Right kidney (tissue), 1 donor: ENCODE measurements at regions not wholly inside any gene's neighbourhood (a gene's known extent, or its start where the extent isn't known, plus 50 kb on each side); places are given as distances from the start of the nearest gene placed in this dataset.
"Not testable (repeated sequence)": the region's sequence is repeated elsewhere in the genome, so short reads cannot be mapped to it uniquely, and the experiment has no call there.

Experiments used
- DNase-seq: peaks from one replicate; pipeline ENCODE4 v3.0.0-alpha.2; 2016

GRCh38 chr9:82454509-82455190 lies 466.1 kb downstream of the SPATA31D1 start:
- DNase-seq: no peak

DNA sequence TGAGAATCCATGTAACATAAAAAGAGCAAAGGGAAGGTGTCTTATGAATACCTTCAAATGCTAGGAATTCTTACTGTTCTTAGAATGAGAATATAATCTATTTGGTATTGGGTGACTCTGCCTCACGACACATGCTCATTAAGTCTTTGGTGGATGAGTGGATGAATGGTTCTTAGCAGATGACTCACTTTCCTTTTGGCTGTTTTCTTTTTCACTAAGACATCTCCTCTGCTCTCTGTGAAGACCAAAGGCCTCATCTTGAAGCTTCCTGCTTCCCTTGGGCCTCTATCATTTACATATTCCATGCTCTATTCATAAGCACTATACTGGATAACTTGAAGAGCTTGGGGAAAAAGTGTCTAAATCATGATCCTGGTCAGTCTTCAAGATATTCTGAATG lies 468.1 kb downstream of the SPATA31D1 start:
- no peak for DNase-seq

DNA sequence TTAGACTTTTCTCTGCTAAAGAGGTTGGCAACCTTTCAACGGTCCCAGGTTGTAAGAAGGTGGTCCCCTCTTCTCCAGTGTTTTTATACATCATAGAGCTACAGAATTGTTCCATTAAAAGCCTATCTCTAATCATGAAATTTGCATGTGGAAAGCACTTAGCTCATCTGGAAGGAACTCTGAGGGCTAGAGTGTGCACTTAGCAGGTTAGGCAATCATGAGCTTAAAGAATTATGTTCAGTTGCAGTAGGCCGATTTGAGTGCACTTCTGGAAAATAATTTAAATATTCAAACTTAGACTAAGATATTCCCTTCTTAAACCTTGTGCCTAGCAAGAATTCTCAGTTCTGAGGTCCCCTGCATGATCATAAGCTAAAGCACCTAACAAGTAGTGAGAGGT lies 468.7 kb downstream of the SPATA31D1 start:
- no peak for DNase-seq

- no peak for DNase-seq
These were observed 469.3 kb downstream of the SPATA31D1 start for GRCh38 chr9:82457891-82458290.

DNA sequence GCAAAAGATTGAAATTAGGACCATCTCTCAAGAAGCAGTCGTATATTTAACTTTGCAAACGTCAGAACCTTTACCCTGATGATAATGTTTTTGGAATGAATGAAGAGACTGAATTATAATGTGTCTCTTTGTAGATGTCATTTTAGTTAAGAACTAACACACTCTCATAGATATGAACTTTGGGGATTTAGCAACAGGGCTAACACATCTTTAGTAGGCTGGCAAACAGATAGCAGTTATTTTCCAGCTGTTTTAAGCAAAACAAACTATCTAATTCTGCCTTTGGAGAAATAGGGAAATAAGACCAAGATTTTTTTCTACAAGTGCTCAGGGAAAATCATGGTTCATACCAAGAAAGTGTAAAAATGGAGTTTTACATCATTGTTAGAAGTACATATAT lies 469.7 kb downstream of the SPATA31D1 start:
- no peak for DNase-seq

GRCh38 chr9:82466616-82467260 lies 478.2 kb downstream of the SPATA31D1 start:
- peak; percentile 10 for DNase-seq

- no peak for DNase-seq
These were observed 478.9 kb downstream of the SPATA31D1 start for GRCh38 chr9:82467436-82467835.

DNA sequence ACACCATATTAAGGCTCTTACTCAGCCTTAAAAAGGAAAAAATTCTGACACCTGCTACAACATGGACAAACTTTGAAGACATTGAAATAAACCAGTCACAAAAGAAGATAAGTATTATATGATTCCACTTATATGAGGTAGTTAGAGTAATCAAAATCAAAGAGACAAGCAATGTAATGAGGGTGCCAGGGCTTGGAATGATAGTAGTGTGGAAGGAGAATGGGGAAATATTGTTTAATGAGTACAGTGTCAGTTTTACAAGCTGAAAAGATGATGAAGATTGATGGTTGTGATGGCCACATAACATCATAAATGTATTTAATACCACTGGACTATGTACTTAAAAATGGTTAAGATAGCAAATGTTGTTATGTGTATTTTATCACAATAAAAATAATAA lies 485.7 kb downstream of the SPATA31D1 start:
- no peak for DNase-seq

GRCh38 chr9:82475584-82476301 lies 487.2 kb downstream of the SPATA31D1 start:
- no peak for DNase-seq

- no peak for DNase-seq
These were observed 492.3 kb downstream of the SPATA31D1 start for GRCh38 chr9:82480921-82481320.

DNA sequence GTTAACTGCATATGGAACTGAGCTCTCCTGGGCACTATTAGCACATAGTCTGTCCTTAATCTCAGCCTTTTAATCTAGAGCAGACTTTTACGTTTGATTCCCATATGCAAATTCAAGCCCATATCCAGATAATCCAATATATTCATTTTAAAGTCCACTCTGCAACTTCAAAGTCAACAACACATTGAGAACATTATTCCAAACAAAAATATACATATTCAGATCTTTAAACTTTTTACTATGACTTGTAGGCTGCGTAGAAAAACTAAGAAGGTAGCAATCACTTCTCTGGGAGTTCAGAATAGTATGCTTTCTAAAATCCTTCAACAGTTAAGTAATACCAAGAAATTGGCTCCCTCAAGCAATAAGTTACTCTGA lies 499.4 kb downstream of the SPATA31D1 start:
- DNase-seq: no peak

- peak; percentile 43 for DNase-seq
These were observed 500.0 kb downstream of the SPATA31D1 start for GRCh38 chr9:82488313-82489200.

GRCh38 chr9:82489201-82489821 lies 500.7 kb downstream of the SPATA31D1 start:
- peak; percentile 34 for DNase-seq

- DNase-seq: peak; percentile 12
These were observed 501.5 kb downstream of the SPATA31D1 start for GRCh38 chr9:82490019-82490499.

GRCh38 chr9:82490821-82491220 lies 502.2 kb downstream of the SPATA31D1 start:
- not testable (repeated sequence) for DNase-seq

GRCh38 chr9:82491604-82492003 lies 503.0 kb downstream of the SPATA31D1 start:
- no peak for DNase-seq

- DNase-seq: no peak
These were observed 503.7 kb downstream of the SPATA31D1 start for GRCh38 chr9:82492274-82492673.

DNA sequence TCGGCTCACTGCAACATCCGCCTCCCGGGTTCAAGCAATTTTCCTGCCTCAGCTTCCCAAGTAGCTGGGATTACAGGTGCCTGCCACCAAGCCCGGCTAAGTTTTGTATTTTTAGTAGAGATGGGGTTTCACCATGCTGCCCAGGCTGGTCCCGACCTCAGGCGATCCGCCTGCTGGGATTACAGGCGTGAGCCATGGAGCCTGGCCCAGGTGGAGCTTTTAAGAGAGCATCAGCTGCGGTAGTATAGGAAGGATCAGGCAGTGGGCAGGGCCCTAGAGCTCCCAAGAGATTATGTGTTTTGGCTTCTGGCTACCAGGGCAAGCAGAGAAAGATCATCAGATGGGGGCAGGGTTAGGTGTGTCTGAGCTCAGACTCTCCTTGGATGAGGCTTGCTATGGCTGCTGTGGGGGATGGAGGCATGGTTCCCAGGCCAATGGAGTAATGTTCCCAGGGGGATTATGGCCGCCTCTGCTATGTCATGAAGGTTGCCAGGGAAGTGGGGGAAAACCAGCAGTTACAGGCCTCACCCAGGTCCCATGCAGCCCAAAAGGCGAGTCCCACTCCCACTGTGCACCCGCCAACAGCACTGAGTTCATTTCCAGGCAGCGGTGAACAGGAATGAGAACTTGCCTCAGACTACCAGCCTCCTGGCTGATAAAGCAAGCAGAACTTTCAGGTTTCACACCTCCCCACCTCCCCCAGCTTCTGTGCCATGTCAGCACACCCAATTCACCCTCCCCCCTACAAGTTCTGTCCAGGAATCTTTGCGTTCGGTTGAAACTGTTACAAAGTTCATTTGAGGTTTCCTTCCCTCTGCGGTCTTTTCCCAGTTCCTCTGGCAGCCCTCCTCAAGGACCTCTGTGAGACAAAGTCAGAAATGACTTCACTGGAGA lies 507.6 kb downstream of the SPATA31D1 start:
- DNase-seq: no peak

DNA sequence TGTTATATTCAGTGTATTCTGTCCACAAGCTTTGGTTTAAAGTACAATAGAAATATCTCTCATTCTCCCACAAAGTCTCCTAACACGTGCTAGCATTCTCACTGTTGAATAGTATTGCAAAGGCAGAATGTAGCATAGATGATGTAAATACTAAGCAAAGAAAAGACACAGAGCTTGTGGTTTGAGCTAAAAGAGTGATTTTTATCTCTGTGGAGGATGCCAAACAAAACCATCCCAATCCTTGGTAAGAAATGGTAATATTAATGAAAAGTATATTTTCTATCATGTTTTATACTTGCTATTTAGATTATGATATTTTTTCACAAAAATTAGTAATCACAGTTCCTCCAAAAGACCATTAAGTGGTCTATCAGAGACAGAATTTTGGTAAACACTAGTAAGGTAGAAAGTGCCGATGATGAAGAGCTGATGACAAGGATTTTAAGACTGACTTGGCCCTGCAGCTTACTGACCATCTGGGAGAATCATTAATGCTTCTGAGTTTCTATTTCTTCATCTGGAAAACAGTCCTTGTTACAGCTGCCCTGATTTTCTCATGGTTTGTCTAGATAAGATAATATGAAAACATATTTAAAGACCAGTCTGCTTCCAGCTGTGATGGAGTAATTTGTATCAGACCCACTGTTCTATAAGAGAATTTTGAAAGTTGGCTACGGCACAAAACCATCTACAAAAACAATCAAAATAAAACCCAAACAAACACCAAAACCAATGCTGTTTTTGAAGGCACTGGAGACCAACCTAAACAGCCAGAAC lies 510.2 kb downstream of the SPATA31D1 start:
- DNase-seq: no peak

DNA sequence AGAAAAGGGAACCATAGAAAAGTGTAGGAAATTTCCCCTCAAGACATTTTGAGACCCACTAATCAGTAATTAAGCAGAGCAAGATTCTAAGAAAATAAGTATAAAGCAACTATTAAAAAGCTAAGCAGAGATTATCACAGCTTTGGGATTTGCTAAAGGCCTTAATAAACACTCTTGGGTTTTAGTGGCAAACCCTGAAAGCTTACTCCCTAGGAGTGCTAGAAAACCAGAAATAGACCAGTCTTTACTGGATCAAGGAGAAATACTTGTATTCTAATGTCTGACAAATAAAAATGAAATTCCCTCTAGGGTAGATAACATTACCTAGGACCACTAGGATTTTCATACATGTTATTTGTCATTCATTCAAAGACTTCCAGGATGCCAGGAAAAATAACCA lies 510.8 kb downstream of the SPATA31D1 start:
- no peak for DNase-seq
